UCSD-AML1 (cell line): ENCODE measurements at regions not wholly inside any gene's neighbourhood (a gene's known extent, or its start where the extent isn't known, plus 50 kb on each side); places are given as distances from the start of the nearest gene placed in this dataset.

ENCODE experiments used
- DNase-seq: peaks from one replicate; lab custom pipeline; 2025; ENCODE audit not compliant: unreplicated experiment; lab: John Stamatoyannopoulos, UW

DNA sequence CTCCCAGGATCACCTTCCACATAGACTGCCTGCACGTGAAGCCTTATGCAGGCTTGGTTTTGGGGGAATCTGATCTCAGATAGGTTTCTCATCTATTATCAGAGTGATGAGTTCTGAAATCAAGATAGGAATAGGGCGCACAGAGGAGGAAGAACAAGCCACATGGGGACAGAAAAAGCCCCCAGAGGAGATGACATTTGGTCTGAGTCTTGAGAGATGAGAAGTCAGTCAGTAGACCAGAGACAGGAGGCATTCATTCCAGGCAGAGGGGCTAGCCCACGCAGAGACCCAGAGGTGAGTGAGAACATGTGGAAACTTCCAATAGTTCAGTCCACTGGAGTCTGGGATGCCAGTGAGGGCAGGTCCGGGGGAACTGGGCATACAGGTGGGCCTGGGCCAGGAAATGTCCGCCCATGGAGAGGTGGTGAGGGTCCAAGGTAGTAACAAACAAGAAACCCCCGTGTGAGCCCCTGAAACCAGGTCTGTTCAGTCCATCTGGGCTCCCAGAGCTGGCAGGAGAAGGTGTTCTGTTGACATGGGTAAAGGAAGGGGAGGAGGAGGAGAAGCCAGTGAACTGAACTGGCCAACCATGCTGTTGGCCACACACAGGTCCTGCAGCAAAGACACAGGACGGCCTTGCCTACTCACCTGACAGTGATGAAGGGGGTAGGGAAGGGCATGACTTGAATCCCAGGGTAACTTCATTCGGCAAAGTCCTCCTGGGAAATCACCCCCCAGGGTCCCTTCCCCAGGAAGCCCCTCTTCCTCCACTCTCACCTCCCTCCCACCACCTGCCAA, 69.3 kb upstream of the SMNDC1 start:
- no peak for DNase-seq

DNA sequence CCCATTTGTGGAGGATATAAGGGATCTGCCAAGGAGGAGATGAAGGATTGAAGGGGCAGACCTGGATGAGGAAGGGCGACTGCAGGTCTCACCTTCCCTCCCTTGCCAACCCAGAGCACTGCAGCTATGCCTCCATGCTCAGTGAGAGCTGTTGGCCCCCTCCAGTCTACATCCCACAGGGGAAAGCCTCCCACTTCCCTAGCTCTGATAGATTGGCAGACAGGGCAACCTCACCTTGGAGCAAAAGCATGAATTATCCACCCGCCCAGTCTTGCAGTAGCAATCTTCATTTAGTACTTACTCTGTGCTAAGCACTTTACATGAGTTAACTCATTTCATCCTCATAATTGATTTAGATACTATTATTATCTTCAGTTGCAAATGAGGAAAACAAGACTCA, 70.4 kb upstream of the SMNDC1 start:
- DNase-seq, result no peak

DNA sequence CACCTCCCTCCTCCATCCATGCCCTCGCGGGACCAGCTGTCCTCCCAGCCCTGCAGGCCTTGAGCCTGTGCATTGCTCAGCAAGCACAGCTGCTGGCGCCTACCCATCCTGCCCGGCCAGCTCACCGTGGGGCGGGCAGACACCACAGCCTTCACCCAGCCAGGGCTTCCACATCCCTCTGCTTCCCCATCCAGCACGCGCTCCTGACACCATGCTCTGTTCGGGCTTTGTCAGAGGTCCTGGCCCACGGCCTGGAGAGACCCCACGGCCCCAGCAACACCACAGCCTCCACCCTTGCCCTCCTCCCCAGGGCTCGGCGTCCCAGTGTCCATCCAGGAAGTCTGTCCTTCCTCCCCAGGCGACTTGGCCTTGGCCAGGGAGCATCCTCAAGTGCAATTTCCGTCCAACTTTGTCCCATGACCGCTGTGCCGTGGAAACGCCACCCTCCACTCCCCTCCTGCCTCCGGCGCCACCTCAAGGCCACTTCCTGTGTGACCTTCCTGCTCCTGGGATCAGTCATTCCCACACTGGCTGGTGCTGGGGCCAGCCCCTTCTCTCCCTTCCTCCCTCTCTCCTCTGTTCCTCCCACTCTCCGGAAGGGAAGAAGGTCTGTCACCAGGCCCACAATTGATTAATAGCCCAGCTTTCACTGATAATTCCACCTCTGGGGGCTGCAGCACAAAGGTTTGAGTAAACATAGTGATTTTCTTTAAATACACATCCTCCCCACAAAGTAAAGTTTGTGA, 71.5 kb upstream of the SMNDC1 start:
- peak; percentile 91 for DNase-seq

DNA sequence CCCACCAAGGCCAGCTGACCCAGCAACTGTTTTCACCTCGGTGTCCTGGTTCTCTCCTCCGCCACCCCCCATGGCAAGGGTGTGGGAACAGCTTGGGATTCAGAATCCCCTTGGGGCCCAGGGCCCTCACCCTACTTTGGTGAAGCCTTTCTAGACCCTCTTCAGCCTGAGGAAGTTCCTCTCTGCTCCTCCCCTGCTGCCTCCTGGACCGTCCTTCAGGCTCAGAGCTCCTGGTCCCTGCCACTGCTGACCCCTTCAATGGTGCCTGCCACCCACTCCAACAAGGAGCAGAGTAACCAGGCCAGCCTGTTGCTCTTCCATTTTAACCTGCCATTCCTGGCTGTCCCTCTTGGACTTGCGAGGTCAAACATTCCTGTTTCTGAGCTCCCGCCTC, 72.0 kb upstream of the SMNDC1 start:
- no peak for DNase-seq

DNA sequence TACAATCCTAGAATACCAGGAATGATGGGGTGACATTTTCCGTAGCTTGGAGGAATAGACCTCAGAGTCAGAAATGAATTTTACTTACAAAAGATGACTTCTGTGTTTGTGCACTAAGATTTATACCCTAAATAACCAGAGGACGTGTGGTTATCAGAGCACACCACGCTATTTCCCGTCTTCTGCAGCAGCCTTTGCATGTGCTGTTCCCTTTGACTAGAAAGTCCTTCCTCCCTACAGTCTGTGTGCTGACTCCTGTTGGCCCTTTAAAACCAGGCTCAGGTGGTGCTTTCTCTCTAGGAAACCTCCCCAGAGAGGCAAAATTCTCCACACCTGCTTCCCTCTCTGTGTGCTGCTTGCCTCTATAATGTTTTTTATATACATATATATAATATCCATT, 73.3 kb upstream of the SMNDC1 start:
- DNase-seq, result no peak

DNA sequence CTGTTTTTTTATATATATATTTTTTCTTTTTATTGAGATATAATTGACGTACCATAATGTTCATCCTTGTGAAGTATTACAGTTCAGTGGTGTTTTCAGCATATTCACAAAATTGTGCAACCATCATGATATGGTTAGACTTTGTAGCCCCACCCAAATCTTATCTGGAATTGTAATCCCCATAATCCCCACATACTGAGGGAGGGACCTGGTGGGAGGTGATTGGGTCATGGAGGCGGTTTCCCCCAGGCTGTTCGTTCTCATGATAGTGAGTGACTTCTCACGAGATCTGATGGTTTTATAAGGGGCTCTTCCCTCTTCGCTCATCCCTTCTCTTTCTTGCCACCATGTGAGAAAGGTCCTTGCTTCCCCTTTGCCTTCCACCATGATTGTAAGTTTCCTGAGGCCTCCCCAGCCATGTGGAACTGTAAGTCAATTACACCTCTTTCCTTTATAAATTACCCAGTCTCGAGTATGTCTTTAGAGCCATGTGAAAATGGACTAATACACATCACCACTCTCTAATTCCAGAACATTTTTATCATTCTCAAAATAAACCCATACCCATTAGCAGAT, 73.9 kb upstream of the SMNDC1 start:
- no peak for DNase-seq

DNA sequence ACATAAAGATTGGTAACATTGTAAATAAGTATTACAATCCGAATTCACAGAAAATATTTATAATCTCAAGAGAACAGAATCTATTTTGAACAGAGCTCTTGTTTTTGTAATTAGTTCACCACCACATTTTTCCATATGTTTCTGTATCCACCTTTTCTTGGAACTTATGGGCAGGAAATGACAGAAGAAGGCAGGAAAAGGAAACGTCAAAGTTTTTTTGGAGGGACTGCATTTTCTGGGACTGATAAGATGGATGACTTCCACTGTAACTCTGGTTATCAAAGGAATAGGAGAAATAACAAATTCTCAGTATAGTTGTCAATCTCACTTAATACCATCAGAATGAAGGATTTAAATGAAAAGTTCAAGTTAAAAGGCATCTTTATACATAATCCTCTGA, 75.1 kb upstream of the SMNDC1 start:
- no peak for DNase-seq

DNA sequence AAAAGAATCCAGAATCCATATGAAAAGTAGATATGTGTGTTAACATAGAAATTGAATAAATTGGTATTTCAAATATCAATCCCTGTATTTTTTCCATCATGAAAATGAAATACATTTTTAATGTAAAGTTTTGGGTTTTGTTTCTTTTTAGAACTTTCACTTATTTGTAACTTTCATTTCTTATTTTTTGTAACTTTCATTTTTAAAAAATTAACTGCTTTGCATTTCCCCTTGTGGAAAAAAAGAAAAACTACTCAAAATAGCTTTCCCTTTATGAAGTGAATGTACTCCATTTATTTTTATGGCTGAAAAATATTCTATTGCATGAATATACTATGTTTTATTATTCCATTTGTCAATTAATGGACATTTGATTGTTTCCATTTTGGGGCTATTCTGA, 75.6 kb upstream of the SMNDC1 start:
- no peak for DNase-seq

DNA sequence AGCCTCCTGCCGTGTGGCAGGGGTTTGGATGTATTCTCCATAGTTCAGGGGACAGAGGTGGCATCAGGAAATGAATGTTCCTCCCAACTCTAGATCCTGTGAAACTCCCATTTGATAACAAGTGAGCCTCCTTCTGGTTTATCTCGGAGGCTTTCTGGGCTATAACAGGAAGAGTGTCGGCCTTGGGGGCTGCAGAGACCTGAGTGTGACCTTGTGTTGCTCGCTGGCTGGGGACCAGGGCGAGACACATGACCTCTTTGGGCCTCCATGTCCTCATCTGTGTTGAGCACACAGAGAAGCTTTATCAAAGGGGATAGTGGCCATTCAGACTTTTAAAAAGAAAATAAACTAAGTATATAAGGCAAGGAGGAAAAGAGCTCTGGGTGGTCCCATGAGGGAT, 78.0 kb upstream of the SMNDC1 start:
- DNase-seq, result no peak

DNA sequence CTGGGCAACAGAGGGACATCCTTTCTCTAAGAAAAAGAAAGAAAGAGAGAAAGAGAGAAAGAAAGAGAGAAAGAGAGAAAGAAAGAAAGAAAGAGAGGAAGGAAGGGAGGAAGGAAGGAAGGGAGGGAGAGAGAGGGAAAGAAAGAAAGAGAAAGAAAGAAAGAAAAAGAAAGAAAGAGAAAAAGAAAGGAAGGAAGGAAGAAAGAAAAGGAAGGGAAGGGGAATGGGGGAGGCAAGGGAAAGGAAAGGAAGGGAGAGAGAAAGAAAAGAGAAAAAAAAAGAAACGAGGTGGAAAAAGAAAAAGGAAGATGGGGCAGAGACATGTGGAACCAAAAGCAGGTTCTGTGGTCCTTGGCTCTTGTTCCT, 82.9 kb upstream of the SMNDC1 start:
- DNase-seq, result no peak

DNA sequence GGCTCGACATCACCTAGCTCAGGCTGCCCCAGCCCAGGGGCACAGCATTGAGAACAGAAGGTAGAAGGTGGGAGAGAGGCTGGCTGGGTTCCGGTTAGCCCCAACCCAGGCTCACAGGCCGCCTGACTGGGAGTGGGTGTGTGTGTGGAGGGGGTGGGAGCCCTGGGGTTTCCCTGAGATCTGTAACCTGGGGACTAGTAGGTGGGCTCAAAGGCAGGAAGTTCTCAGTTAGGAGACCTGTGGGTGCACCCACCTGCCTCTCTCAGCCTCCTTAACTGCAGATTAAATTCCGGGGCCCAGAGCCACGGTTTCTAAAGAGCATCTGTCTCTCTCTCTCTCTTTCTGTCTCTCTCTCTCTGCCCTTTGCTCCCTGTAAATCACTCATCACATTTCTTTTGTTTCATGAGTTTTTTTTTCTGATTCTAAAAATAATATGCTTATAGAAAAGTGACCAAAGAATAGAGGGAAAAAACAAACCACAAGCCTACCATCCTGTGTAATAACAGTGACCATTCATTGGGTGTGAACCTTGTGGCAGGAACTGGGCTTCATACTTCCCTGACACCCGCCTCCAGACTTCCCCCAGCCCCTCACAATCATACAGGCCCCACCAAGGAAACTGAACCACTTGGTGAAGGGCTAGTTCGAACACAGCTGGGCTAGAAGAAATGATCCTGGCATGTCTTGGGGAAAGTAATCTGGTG, 83.4 kb upstream of the SMNDC1 start:
- peak; percentile 61 for DNase-seq

DNA sequence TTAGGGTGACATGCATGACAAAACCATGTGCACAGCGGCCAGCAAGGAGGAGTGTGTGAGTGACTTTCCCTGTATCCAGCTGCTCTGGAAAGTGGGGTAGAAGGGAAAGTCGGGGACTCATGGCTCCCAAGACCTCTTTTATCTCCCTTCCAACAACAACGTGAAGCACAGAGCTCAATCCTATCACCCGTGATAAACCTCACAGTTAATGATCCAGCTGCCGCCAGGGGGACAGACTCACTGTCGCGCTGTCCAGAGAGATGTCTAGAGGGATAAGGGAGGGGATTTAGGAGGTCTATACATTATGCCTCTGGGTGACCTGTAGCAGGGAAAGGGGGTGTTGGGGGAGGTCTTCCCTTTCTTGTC, 84.0 kb upstream of the SMNDC1 start:
- DNase-seq, result no peak

DNA sequence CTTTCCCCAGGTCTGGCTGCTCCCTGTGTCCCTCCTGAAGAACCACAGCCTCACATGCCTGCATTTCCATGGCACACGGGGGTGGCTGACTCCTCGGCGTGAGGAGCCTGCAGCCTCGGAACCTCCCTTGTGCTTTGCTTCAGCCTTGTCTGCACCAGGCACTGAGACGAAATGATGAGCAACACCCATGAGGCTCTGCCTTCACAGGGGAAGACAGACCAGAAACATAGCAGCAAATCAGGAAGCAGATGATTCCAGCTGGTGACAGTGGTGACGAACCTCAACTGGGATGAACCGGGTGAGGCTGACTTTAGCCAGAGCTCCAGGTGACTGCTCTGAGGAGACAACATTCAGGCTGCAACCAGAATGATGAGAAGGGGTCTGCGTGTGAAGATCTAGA, 84.5 kb upstream of the SMNDC1 start:
- DNase-seq, result no peak

DNA sequence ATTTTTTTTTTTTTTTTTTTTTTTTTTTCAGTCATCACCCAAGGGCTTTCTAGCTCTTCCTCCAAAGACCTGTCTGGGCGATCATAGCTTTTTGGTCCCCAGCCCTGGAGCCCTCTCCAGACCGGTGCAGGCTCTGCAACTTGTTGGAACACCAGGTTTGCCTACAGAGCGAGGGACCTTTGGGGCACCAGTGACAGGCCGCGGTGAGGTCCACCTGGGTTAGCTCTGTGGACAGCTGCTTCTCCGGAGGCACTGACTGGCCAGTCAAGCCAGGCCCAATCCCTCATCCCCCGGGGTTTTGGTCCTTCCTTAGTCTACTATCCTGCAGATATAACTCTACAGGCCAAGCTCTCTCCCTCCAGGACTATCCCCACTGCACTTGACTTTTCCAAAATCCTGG, 86.8 kb upstream of the SMNDC1 start:
- DNase-seq, result no peak

DNA sequence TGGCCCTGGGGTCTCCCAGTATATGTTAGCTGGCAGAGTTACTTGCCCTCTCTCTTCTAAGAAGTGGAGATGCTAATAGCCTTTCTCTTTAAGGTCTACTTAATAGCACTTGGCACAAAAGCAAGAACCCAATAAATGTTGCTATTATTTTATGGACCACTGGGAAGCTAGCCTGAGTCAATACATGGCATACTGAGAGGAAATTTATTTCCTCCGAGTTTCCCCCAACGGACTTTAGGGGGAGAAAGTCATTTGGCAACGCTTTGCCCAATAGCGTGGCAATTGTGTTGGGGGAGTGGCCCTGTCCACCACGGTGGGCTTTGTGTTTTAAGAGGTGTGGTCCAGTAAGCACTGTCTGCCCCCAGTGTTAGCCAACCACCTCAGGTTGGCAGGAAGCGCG, 87.4 kb upstream of the SMNDC1 start:
- no peak for DNase-seq

DNA sequence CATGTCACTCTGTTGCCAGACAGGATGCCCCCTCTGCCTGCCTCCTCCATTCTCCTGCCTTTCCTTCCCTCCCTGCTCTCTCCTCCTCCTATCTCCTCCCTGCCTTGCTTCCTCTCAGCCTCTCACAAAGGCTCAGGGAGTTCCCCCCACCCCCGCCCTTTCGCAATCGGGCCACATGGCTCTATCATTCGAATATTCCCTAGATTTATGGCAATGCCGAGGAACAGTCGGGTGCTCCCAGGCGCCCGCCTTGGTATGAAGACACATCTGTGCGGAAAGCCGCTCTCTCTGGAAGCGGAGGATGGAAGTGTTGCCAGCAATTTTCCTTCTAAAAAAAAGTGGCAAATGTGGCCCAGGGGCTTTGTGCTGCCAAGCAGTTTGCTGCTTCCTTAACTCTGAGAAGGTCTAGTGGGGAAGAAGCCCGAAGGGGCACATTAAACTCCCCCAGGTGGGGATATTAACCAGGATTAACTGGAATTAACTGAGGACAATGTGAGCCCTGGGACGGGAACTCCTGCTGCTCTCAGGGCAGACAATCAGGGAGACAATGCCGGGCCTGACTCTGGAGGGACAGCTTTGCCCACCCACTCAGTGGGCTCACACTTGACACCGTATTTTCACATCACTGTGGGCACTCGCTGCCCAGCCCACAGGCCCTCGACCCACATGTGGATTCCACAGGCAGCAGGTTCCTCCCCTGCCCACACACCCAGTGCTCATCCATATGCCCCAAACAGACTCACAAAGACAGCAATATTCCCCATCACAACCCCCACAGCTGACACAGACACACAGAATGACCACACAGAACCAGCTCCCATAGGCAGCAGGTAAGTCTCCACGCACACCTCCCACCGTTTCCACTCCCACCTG, 88.4 kb upstream of the SMNDC1 start:
- DNase-seq, result peak; percentile 55

DNA sequence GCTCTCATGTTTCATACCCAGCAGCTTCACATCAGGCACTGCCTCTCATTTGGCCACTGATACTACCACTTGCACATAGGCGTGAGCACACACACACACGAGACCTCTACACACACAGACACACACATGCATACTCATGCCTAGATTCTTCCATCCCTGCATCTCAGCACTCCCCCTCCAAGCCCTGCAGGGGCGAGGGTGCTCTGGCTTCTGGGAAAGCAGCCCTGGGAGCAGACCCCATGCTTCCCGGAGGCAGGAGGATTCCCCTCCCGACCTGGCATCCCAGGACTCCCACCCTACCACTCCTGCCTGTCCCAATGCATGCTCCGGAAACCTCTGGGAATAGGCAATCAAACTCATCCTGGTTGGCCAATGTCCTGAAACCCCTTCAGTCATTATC, 89.1 kb upstream of the SMNDC1 start:
- DNase-seq, result no peak

DNA sequence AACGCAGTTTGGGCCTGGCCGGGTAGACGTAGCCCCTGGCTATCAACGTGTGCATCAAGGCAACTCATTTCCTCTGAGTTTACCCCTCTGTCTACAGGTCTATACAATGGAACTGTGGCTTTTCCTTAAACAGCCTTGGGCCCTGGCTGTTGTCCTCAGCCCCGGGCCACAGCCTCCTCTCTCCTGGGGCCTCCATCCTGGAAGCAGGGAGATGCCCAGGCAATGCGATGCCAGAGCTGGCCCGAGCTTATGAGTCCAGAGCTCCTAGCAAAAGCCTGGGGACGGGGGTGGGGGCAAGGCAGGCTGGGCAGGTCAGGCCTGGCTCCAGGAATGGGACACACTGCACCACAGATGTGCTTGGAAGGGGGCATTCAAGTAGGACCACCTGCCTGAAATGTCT, 89.6 kb upstream of the SMNDC1 start:
- DNase-seq, result no peak

DNA sequence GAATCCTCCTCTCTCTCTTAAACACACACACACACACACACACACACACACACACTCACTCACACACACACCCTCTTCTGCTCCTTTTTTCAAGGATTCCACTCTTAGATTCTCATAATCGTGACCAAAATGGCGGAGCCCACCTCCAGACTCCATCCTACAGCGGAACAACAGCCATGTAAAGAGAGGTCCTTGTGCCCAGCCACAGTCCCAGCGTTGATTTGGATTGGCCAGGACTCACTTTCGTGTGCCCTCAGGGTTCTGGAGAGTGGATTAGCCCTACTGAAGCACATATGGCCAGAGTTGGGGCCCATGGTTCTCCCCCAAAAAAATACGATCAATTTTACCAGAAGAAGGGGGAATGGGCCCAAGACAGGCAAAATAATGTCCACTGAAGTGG, 90.2 kb upstream of the SMNDC1 start:
- DNase-seq, result no peak

DNA sequence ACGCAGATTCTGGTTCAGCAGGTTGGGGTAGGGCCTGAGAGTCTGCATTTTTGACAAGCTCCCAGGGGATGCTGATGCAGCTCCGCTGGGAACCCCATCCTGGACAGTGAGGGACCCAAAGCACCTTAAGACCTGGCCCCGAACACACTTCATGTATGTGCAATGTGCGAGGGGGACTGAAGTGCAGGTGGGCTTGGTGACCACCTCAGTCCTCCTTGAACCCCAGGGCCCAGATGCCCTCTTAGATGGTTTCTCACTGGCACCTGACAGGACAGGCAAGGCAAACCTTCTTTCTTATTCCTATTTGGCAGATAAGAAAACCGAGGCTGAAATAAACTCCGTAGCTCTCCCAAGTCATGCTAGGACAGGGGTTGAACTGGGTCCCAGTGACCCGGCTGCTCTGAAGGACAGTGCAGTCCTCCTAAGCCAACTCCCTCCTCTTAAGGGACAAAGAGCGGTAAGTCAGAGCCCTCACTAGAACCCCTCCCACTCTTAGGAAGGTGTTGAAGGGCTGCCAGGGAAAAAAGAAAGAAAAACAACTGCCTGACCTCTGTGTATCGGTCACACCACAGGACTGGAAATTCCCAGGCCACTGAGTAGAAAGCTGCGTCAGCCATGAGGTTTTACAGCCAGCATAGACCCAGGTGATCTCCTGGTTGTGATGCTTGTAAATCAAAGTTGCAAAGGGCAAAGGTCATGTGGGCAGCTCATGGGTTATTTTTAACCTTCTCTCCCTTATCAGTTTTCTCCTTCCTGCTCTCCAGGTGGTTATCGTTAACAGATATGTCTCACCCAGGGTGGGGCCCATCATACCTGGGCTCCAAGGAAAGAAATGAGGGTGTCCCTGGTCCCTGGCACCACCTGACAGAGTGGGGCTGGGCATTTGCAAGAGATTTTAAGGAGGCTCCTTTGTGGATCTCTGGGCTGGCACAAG, 90.9 kb upstream of the SMNDC1 start:
- DNase-seq, result no peak
